WTC11 (cell line): ENCODE measurements at regions not wholly inside any gene's neighbourhood (a gene's known extent, or its start where the extent isn't known, plus 50 kb on each side); places are given as distances from the start of the nearest gene placed in this dataset.

Experiments
- ATAC-seq: fragments of 200-7000 bp; cut with Tn5 transposase; 2 replicates; pipeline ENCODE4 v1.10.0; 2021; ENCODE audit warnings: mild to moderate bottlenecking, moderate library complexity
- CTCF ChIA-PET: fragments of 300-600 bp; sonication (Branson Sonifier 250); formaldehyde crosslinking; loops from one replicate; lab custom pipeline; 2021; ENCODE audit warnings: antibody characterized with exemption; lab: Charles Lee
- POLR2A ChIA-PET: fragments of 350-600 bp; sonication (Branson Sonifier 250); formaldehyde crosslinking; loops from one replicate; lab custom pipeline; 2021; ENCODE audit warnings: antibody characterized with exemption; lab: Charles Lee
- DNase-seq: peaks from one replicate; pipeline ENCODE4 v3.0.0; 2021; ENCODE audit warnings: low spot score
- H3K27ac Mint-ChIP-seq: 2 replicates; pipeline ENCODE4 v1.8.0; 2021; ENCODE audit warnings: mixed read lengths
- H3K27me3 Mint-ChIP-seq: 2 replicates; pipeline ENCODE4 v1.8.0; 2021; ENCODE audit warnings: low read depth, mild to moderate bottlenecking, moderate library complexity, mixed read lengths
- H3K36me3 Mint-ChIP-seq: 2 replicates; pipeline ENCODE4 v1.8.0; 2021; ENCODE audit warnings: mixed read lengths
- H3K4me1 Mint-ChIP-seq: 2 replicates; pipeline ENCODE4 v1.8.0; 2022; ENCODE audit warnings: mixed read lengths
- H3K4me3 Mint-ChIP-seq: 2 replicates; pipeline ENCODE4 v1.8.0; 2021; ENCODE audit warnings: mild to moderate bottlenecking, moderate library complexity, mixed read lengths
- H3K9me3 Mint-ChIP-seq: 2 replicates; pipeline ENCODE4 v1.8.0; 2021; ENCODE audit warnings: mixed read lengths
- ATF2 ChIP-seq: sonication (generic); formaldehyde crosslinking; IDR thresholded peaks from 2 replicates; pipeline ENCODE4 v1.8.1; 2022; ENCODE audit warnings: low read depth, missing genetic modification reagents, borderline replicate concordance
- ATF3 ChIP-seq: sonication (generic); formaldehyde crosslinking; conservative IDR thresholded peaks from 2 replicates; pipeline ENCODE4 v1.8.1; 2022; ENCODE audit warnings: mild to moderate bottlenecking, missing genetic modification reagents
- CDX4 ChIP-seq: fragments of 250-450 bp; sonication (Bioruptor Pico); IDR thresholded peaks from 2 replicates; pipeline ENCODE4 v1.9.0; 2021; ENCODE audit warnings: moderate library complexity, mild to moderate bottlenecking, inconsistent platforms, borderline replicate concordance
- ELF4 ChIP-seq: sonication (generic); formaldehyde crosslinking; IDR thresholded peaks from 2 replicates; pipeline ENCODE4 v1.8.1; 2022; ENCODE audit warnings: low read depth, mild to moderate bottlenecking, moderate library complexity, missing genetic modification reagents
- EMX1 ChIP-seq: fragments of 250-450 bp; sonication (Bioruptor Pico); IDR thresholded peaks from 2 replicates; pipeline ENCODE4 v1.8.0; 2021; ENCODE audit warnings: mild to moderate bottlenecking
- FOXP4 ChIP-seq: sonication (generic); formaldehyde crosslinking; IDR thresholded peaks from 2 replicates; pipeline ENCODE4 v1.8.0; 2022; ENCODE audit warnings: mild to moderate bottlenecking, missing genetic modification reagents
- GABPB1 ChIP-seq: sonication (generic); formaldehyde crosslinking; IDR thresholded peaks from 2 replicates; pipeline ENCODE4 v1.8.1; 2023; ENCODE audit warnings: mild to moderate bottlenecking, missing genetic modification reagents
- GTF2I ChIP-seq: fragments of 250-450 bp; sonication (Bioruptor Pico); conservative IDR thresholded peaks from 2 replicates; pipeline ENCODE4 v1.4.0; 2021; ENCODE audit warnings: mild to moderate bottlenecking
- HMGXB4 ChIP-seq: sonication (generic); formaldehyde crosslinking; IDR thresholded peaks from 2 replicates; pipeline ENCODE4 v1.8.1; 2023; ENCODE audit warnings: mild to moderate bottlenecking, moderate library complexity, missing genetic modification reagents
- IRF2 ChIP-seq: sonication (generic); formaldehyde crosslinking; IDR thresholded peaks from 2 replicates; pipeline ENCODE4 v1.8.0; 2022; ENCODE audit warnings: low read depth, missing genetic modification reagents, borderline replicate concordance
- MXD4 ChIP-seq: fragments of 250-450 bp; sonication (Bioruptor Pico); IDR thresholded peaks from 2 replicates; pipeline ENCODE4 v1.8.0; 2021; ENCODE audit warnings: mild to moderate bottlenecking, moderate library complexity, borderline replicate concordance
- NR1H2 ChIP-seq: sonication (generic); formaldehyde crosslinking; IDR thresholded peaks from 2 replicates; pipeline ENCODE4 v1.9.0; 2021; ENCODE audit warnings: mild to moderate bottlenecking, moderate library complexity, missing genetic modification reagents
- PREB ChIP-seq: sonication (generic); formaldehyde crosslinking; IDR thresholded peaks from 2 replicates; pipeline ENCODE4 v1.8.1; 2022; ENCODE audit warnings: mild to moderate bottlenecking, missing genetic modification reagents, moderate library complexity, borderline replicate concordance
- SOX15 ChIP-seq: fragments of 250-450 bp; sonication (Bioruptor Pico); IDR thresholded peaks from 2 replicates; pipeline ENCODE4 v1.9.0; 2021; ENCODE audit warnings: mild to moderate bottlenecking
- TCF7 ChIP-seq: sonication (generic); formaldehyde crosslinking; IDR thresholded peaks from 2 replicates; pipeline ENCODE4 v1.8.0; 2022; ENCODE audit warnings: mild to moderate bottlenecking, low read depth, missing genetic modification reagents, moderate library complexity
- TP53 ChIP-seq: sonication (generic); formaldehyde crosslinking; IDR thresholded peaks from 2 replicates; pipeline ENCODE4 v1.8.1; 2023; ENCODE audit warnings: mild to moderate bottlenecking, missing genetic modification reagents
- USF1 ChIP-seq: sonication (generic); formaldehyde crosslinking; IDR thresholded peaks from 2 replicates; pipeline ENCODE4 v1.8.0; 2022; ENCODE audit warnings: mild to moderate bottlenecking, missing genetic modification reagents
- ZMAT4 ChIP-seq: fragments of 250-450 bp; sonication (Bioruptor Pico); IDR thresholded peaks from 2 replicates; pipeline ENCODE4 v1.9.0; 2021; ENCODE audit warnings: mild to moderate bottlenecking
- ZNF219 ChIP-seq: sonication (generic); formaldehyde crosslinking; IDR thresholded peaks from 2 replicates; pipeline ENCODE4 v1.8.0; 2023; ENCODE audit warnings: missing genetic modification reagents, mild to moderate bottlenecking, borderline replicate concordance
- ZNF425 ChIP-seq: fragments of 250-450 bp; sonication (Bioruptor Pico); conservative IDR thresholded peaks from 2 replicates; pipeline ENCODE4 v1.9.0; 2021; ENCODE audit warnings: mild to moderate bottlenecking
- ZNF671 ChIP-seq: fragments of 250-450 bp; sonication (Bioruptor Pico); IDR thresholded peaks from 2 replicates; pipeline ENCODE4 v1.8.0; 2021; ENCODE audit warnings: mild to moderate bottlenecking

GRCh38 chr13:72286421-72286820, 419.4 kb upstream of the DACH1 start:
- H3K4me1 Mint-ChIP-seq = peaks cover 17% of the 10 kb centered on the region
- peaks cover 14% of the 10 kb centered on the region for H3K36me3 Mint-ChIP-seq
- no peak for DNase-seq
- peaks cover 13% of the 10 kb centered on the region for H3K9me3 Mint-ChIP-seq
- H3K27ac Mint-ChIP-seq = no peak overlapping the region
- TF ChIP-seq NR1H2 (CRISPR knock-in tag) (no peak), EMX1 (no peak), ATF3 (CRISPR knock-in tag) (no peak), ATF2 (no peak)
- TF ChIP-seq, all 79 proteins: peak for 0
- H3K27me3 Mint-ChIP-seq = no peaks in the 10 kb centered on the region
- POLR2A ChIA-PET = no interaction called here
- no peak overlapping the region for H3K4me3 Mint-ChIP-seq
- ATAC-seq = no peak
- CTCF ChIA-PET = no interaction called here

- DNase-seq = no peak
- Mint-ChIP-seq H3K4me3 (no peak overlapping the region), H3K36me3 (peaks cover 8% of the 10 kb centered on the region), H3K27ac (no peak overlapping the region), H3K9me3 (peaks cover 10% of the 10 kb centered on the region), H3K4me1 (peaks cover 12% of the 10 kb centered on the region), H3K27me3 (no peaks in the 10 kb centered on the region)
- CTCF ChIA-PET = no interaction called here
- TF ChIP-seq PREB (CRISPR knock-in tag) (no peak), ZNF671 (no peak), HMGXB4 (no peak), ZNF219 (no peak), ZMAT4 (CRISPR knock-in tag) (no peak), TCF7 (CRISPR knock-in tag) (no peak), MXD4 (CRISPR knock-in tag) (no peak), FOXP4 (CRISPR knock-in tag) (no peak)
- ATAC-seq = no peak
- POLR2A ChIA-PET = no interaction called here
Observed at GRCh38 chr13:72284791-72285190, 417.8 kb upstream of the DACH1 start.

GRCh38 chr13:72261732-72262131, 394.7 kb upstream of the DACH1 start:
- H3K9me3 Mint-ChIP-seq = peaks cover 6% of the 10 kb centered on the region; the same call in 1 of the 2 replicates
- H3K27me3 Mint-ChIP-seq = no peaks in the 10 kb centered on the region
- H3K4me3 Mint-ChIP-seq = no peak overlapping the region
- H3K36me3 Mint-ChIP-seq = peaks cover 5% of the 10 kb centered on the region
- ChIA-PET CTCF (no interaction called here), POLR2A (no interaction called here)
- ATAC-seq = no peak
- H3K4me1 Mint-ChIP-seq = peaks cover 9% of the 10 kb centered on the region
- no peak for DNase-seq
- H3K27ac Mint-ChIP-seq = no peak overlapping the region
- TF ChIP-seq IRF2 (no peak), ELF4 (CRISPR knock-in tag) (no peak), GABPB1 (CRISPR knock-in tag) (no peak), TP53 (CRISPR knock-in tag) (no peak), GTF2I (CRISPR knock-in tag) (no peak), SOX15 (CRISPR knock-in tag) (no peak), USF1 (CRISPR knock-in tag) (no peak), CDX4 (no peak), ZNF425 (no peak)
